Ascending aorta (tissue), 2 donors: ENCODE measurements at regions not wholly inside any gene's neighbourhood (a gene's known extent, or its start where the extent isn't known, plus 50 kb on each side); places are given as distances from the start of the nearest gene placed in this dataset.

Experiments used
- DNase-seq, 2 donors: peaks; one replicate each; pipeline ENCODE4 v3.0.0-alpha.2; 2019; ENCODE audit warnings: low spot score in 2 of 2
- H3K27ac ChIP-seq, 2 donors: fragments of 200-600 bp; sonication (generic); one replicate each; pipeline ENCODE4 v1.5.1; 2016 to 2017; ENCODE audit warnings: mild to moderate bottlenecking in 1 of 2
- H3K27me3 ChIP-seq: fragments of 200-600 bp; sonication (generic); one replicate; pipeline ENCODE4 v1.5.1; 2017
- H3K36me3 ChIP-seq, 2 donors: fragments of 200-600 bp; sonication (generic); one replicate each; pipeline ENCODE4 v1.5.1; 2016
- H3K4me1 ChIP-seq, 2 donors: fragments of 200-600 bp; sonication (generic); one replicate each; pipeline ENCODE4 v1.5.1; 2016 to 2017; ENCODE audit warnings: mild to moderate bottlenecking in 1 of 2
- H3K4me3 ChIP-seq, 2 donors: fragments of 200-600 bp; sonication (generic); one replicate each; pipeline ENCODE4 v1.5.1; 2016 to 2017; ENCODE audit warnings: mild to moderate bottlenecking in 1 of 2
- H3K9me3 ChIP-seq, 2 donors: fragments of 200-600 bp; sonication (generic); one replicate each; pipeline ENCODE4 v1.5.1; 2016
- CTCF ChIP-seq, 3 experiments: fragments of 200-600 bp in 2 of 3; fragments of 450-650 bp in 1 of 3; sonication (generic) in 2 of 3; IDR thresholded peaks; one replicate each; pipeline ENCODE4 v1.5.1; 2016 to 2019; ENCODE audit warnings: antibody characterized with exemption in 3 of 3, mild to moderate bottlenecking in 1 of 3, moderate library complexity in 1 of 3
- intact Hi-C: fragments of 100-400 bp; cut with DNase I; formaldehyde crosslinking; loops from one replicate; pipeline ENCODE4 v1.15.1; 2023

GRCh38 chr12:59260202-59260601 lies 335.6 kb upstream of the SLC16A7 start:
- Histone ChIP-seq H3K9me3 (no peaks in the 10 kb centered on the region), H3K4me3 (no peak overlapping the region), H3K27ac (no peak overlapping the region), H3K27me3 (no peaks in the 10 kb centered on the region), H3K36me3 (no peaks in the 10 kb centered on the region), H3K4me1 (no peaks in the 10 kb centered on the region)
- no peak for TF ChIP-seq CTCF (IDR thresholded peaks at IDR 0.05)
- no peak for DNase-seq
- intact Hi-C loops, result no loop called here

GRCh38 chr12:59252731-59253130 lies 332.4 kb upstream of the LRIG3 start:
- no peak overlapping the region for H3K4me3 ChIP-seq
- TF ChIP-seq CTCF (IDR thresholded peaks at IDR 0.05), result no peak
- H3K36me3 ChIP-seq, result no peaks in the 10 kb centered on the region
- H3K4me1 ChIP-seq, result no peaks in the 10 kb centered on the region
- intact Hi-C loops, result no loop called here
- no peak for DNase-seq
- H3K27ac ChIP-seq, result no peak overlapping the region
- no peaks in the 10 kb centered on the region for H3K9me3 ChIP-seq
- no peaks in the 10 kb centered on the region for H3K27me3 ChIP-seq

- no peak overlapping the region for H3K4me3 ChIP-seq
- no peak overlapping the region for H3K27ac ChIP-seq
- no peaks in the 10 kb centered on the region for H3K9me3 ChIP-seq
- no peak for DNase-seq
- intact Hi-C loops, result no loop called here
- TF ChIP-seq CTCF (IDR thresholded peaks at IDR 0.05), result no peak
- no peaks in the 10 kb centered on the region for H3K36me3 ChIP-seq
- no peaks in the 10 kb centered on the region for H3K4me1 ChIP-seq
- no peaks in the 10 kb centered on the region for H3K27me3 ChIP-seq
Measured at GRCh38 chr12:59250766-59251165, 330.5 kb upstream of the LRIG3 start.

- Histone ChIP-seq H3K27ac (no peak overlapping the region), H3K27me3 (no peaks in the 10 kb centered on the region), H3K9me3 (no peaks in the 10 kb centered on the region), H3K36me3 (no peaks in the 10 kb centered on the region), H3K4me3 (no peak overlapping the region), H3K4me1 (no peaks in the 10 kb centered on the region)
- DNase-seq, result no peak
- intact Hi-C loops, result no loop called here
- no peak for TF ChIP-seq CTCF (IDR thresholded peaks at IDR 0.05)
Measured at GRCh38 chr12:59240048-59240447, 319.7 kb upstream of the LRIG3 start.

- TF ChIP-seq CTCF (IDR thresholded peaks at IDR 0.05), result no peak
- intact Hi-C loops, result no loop called here
- DNase-seq, result no peak
- Histone ChIP-seq H3K4me1 (no peaks in the 10 kb centered on the region), H3K27ac (no peak overlapping the region), H3K27me3 (no peaks in the 10 kb centered on the region), H3K9me3 (no peaks in the 10 kb centered on the region), H3K4me3 (no peak overlapping the region), H3K36me3 (no peaks in the 10 kb centered on the region)
Measured at GRCh38 chr12:59234391-59234790, 314.1 kb upstream of the LRIG3 start.

GRCh38 chr12:59230334-59230733 lies 310.0 kb upstream of the LRIG3 start:
- Histone ChIP-seq H3K36me3 (no peaks in the 10 kb centered on the region), H3K27ac (no peak overlapping the region)

More at GRCh38 chr12:59230334-59230733, 310.0 kb upstream of the LRIG3 start:
- Histone ChIP-seq H3K27me3 (no peaks in the 10 kb centered on the region), H3K9me3 (no peaks in the 10 kb centered on the region), H3K4me3 (no peak overlapping the region), H3K4me1 (no peaks in the 10 kb centered on the region)
- intact Hi-C loops, result no loop called here
- no peak for TF ChIP-seq CTCF (IDR thresholded peaks at IDR 0.05)
- DNase-seq, result no peak
